ENCODE measurements at regions not wholly inside any gene's neighbourhood (a gene's known extent, or its start where the extent isn't known, plus 50 kb on each side); places are given as distances from the start of the nearest gene placed in this dataset.

DNA sequence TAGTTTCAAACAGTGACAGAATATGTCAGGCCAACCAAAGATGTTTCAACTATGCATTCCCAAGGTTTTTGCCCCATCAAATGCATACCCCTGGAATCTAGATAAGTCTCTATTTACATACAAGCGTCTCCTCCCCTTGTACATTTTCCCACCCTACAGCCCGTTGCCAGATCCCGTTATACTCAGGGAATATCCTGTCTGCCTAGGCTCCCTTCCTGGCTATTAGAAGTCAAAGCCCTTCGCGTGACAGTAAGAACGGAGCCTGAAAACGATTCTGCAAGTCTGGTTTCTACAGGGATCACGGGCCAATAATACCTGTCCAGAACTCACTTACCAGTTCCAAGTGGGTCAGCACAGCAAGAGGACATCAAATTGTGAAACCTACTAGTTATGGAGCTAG is 134.8 kb downstream of the LACC1 start:
- BruUV-seq (replicated peaks), result no TSS peak
- CTCF ChIA-PET, result no interaction called here
- no peak overlapping the region for H3K27ac Mint-ChIP-seq (ENCODE audit: unreplicated experiment)

GRCh38 chr13:44015118-44015517 is 135.4 kb downstream of the LACC1 start:
- Histone ChIP-seq H3K27me3 (replicated peaks; ENCODE audit: control insufficient read depth, insufficient read depth, low read length) (no peaks in the 10 kb centered on the region), H3K36me3 (ENCODE audit: control insufficient read depth, insufficient read depth, low read length) (no peaks in the 10 kb centered on the region), H3K4me1 (no peaks in the 10 kb centered on the region), H3K4me3 (ENCODE audit: low read depth, low read length) (no peak overlapping the region), H3K9me3 (no peaks in the 10 kb centered on the region)
- no peak overlapping the region for H3K4me3 Mint-ChIP-seq (ENCODE audit: unreplicated experiment)
- H3K4me1 Mint-ChIP-seq (ENCODE audit: low read depth, unreplicated experiment), result no peaks in the 10 kb centered on the region
- POLR2A ChIA-PET, result no interaction called here
- H3K36me3 Mint-ChIP-seq (ENCODE audit: insufficient read depth, unreplicated experiment), result no peaks in the 10 kb centered on the region
- CTCF ChIA-PET, result interaction anchor here (0.6 kb wide), 1 partner anchor 17 kb away, joined by 3 read pairs; no protein-coding TSS in a partner anchor
- no peak overlapping the region for H3K27ac Mint-ChIP-seq (ENCODE audit: unreplicated experiment)
- TF ChIP-seq, protein P1, sequence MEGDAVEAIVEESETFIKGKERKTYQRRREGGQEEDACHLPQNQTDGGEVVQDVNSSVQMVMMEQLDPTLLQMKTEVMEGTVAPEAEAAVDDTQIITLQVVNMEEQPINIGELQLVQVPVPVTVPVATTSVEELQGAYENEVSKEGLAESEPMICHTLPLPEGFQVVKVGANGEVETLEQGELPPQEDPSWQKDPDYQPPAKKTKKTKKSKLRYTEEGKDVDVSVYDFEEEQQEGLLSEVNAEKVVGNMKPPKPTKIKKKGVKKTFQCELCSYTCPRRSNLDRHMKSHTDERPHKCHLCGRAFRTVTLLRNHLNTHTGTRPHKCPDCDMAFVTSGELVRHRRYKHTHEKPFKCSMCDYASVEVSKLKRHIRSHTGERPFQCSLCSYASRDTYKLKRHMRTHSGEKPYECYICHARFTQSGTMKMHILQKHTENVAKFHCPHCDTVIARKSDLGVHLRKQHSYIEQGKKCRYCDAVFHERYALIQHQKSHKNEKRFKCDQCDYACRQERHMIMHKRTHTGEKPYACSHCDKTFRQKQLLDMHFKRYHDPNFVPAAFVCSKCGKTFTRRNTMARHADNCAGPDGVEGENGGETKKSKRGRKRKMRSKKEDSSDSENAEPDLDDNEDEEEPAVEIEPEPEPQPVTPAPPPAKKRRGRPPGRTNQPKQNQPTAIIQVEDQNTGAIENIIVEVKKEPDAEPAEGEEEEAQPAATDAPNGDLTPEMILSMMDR (IDR thresholded peaks at IDR 0.05; ENCODE audit: insufficient read depth in 1 of 2, low read depth in 1 of 2, low read length in 1 of 2, severe bottlenecking in 1 of 2, unreplicated experiment in 1 of 2), result no peak
- intact Hi-C loops (cut with micrococcal nuclease; ENCODE audit: unreplicated experiment), result no loop called here
- no peaks in the 10 kb centered on the region for H3K9me3 Mint-ChIP-seq (ENCODE audit: unreplicated experiment)
- no peak for DNase-seq
- no TSS peak for BruUV-seq (replicated peaks)
- H3K27me3 Mint-ChIP-seq (ENCODE audit: insufficient read depth, unreplicated experiment), result no peaks in the 10 kb centered on the region

More for the DNA sequence above, 134.8 kb downstream of the LACC1 start:
- POLR2A ChIA-PET, result no interaction called here
- intact Hi-C loops (cut with micrococcal nuclease; ENCODE audit: unreplicated experiment), result no loop called here
- H3K4me1 Mint-ChIP-seq (ENCODE audit: low read depth, unreplicated experiment), result no peaks in the 10 kb centered on the region
- no peaks in the 10 kb centered on the region for H3K36me3 Mint-ChIP-seq (ENCODE audit: insufficient read depth, unreplicated experiment)
- Histone ChIP-seq H3K4me3 (ENCODE audit: low read depth, low read length) (no peak overlapping the region), H3K36me3 (ENCODE audit: control insufficient read depth, insufficient read depth, low read length) (no peaks in the 10 kb centered on the region), H3K9me3 (no peaks in the 10 kb centered on the region), H3K27me3 (replicated peaks; ENCODE audit: control insufficient read depth, insufficient read depth, low read length) (no peaks in the 10 kb centered on the region), H3K4me1 (no peaks in the 10 kb centered on the region)
- DNase-seq, result no peak
- TF ChIP-seq, protein P1 (IDR thresholded peaks at IDR 0.05; ENCODE audit: insufficient read depth in 1 of 2, low read depth in 1 of 2, low read length in 1 of 2, severe bottlenecking in 1 of 2, unreplicated experiment in 1 of 2), result no peak
- no peaks in the 10 kb centered on the region for H3K9me3 Mint-ChIP-seq (ENCODE audit: unreplicated experiment)
- H3K4me3 Mint-ChIP-seq (ENCODE audit: unreplicated experiment), result no peak overlapping the region
- no peaks in the 10 kb centered on the region for H3K27me3 Mint-ChIP-seq (ENCODE audit: insufficient read depth, unreplicated experiment)

DNA sequence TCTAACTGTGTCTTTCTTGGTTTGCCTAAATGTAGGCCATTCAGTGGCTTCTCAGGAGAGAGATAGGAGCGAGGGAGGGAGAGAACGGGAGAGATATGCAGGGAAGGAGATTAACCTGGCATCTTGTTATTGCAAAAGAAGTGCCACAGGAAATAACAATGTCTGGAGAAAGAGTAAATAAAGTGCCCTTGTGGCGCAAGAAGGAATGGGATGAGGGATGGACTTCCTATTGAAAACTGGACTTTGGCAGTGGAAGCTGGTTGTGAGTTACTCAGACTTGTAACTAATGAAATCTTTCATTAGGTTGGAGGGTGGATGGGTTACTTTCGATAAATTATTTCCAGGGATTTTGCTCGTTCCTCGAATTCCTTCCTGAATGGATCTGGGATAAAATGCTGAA is 136.1 kb downstream of the LACC1 start:
- H3K4me1 ChIP-seq, result no peaks in the 10 kb centered on the region
- DNase-seq, result no peak
- no peaks in the 10 kb centered on the region for H3K27me3 ChIP-seq (replicated peaks; ENCODE audit: control insufficient read depth, insufficient read depth, low read length)
- Mint-ChIP-seq H3K4me3 (ENCODE audit: unreplicated experiment) (no peak overlapping the region), H3K27ac (ENCODE audit: unreplicated experiment) (no peak overlapping the region), H3K27me3 (ENCODE audit: insufficient read depth, unreplicated experiment) (no peaks in the 10 kb centered on the region), H3K4me1 (ENCODE audit: low read depth, unreplicated experiment) (no peaks in the 10 kb centered on the region), H3K36me3 (ENCODE audit: insufficient read depth, unreplicated experiment) (no peaks in the 10 kb centered on the region), H3K9me3 (ENCODE audit: unreplicated experiment) (no peaks in the 10 kb centered on the region)
- intact Hi-C loops (cut with micrococcal nuclease; ENCODE audit: unreplicated experiment), result no loop called here
- TF ChIP-seq, protein P1 (IDR thresholded peaks at IDR 0.05; ENCODE audit: insufficient read depth in 1 of 2, low read depth in 1 of 2, low read length in 1 of 2, severe bottlenecking in 1 of 2, unreplicated experiment in 1 of 2), result no peak
- POLR2A ChIA-PET, result no interaction called here
- no TSS peak for BruUV-seq (replicated peaks)
- H3K9me3 ChIP-seq, result no peaks in the 10 kb centered on the region
- no peak overlapping the region for H3K4me3 ChIP-seq (ENCODE audit: low read depth, low read length)
- CTCF ChIA-PET, result interaction anchor here (0.6 kb wide), 1 partner anchor 17 kb away, joined by 3 read pairs; no protein-coding TSS in a partner anchor
- no peaks in the 10 kb centered on the region for H3K36me3 ChIP-seq (ENCODE audit: control insufficient read depth, insufficient read depth, low read length)

Data from Caco-2 (cell line).